Esophagus squamous epithelium (tissue), 5 donors: ENCODE measurements at regions not wholly inside any gene's neighbourhood (a gene's known extent, or its start where the extent isn't known, plus 50 kb on each side); places are given as distances from the start of the nearest gene placed in this dataset.
"Not testable (repeated sequence)": the region's sequence is repeated elsewhere in the genome, so short reads cannot be mapped to it uniquely, and the experiment has no call there.

Source experiments
- DNase-seq: peaks from one replicate; lab custom pipeline; 2025; lab: John Stamatoyannopoulos, UW
- H3K27ac ChIP-seq, 4 donors: fragments of 200-600 bp; sonication (generic); one replicate each; pipeline ENCODE4 v1.5.1; 2016 to 2019; ENCODE audit warnings: mild to moderate bottlenecking in 1 of 4
- H3K27me3 ChIP-seq, 4 donors: fragments of 200-600 bp; sonication (generic); 1 replicate in 3 of 4; 2 replicates in 1 of 4; pipeline versions ENCODE4 v1.5.1 to v1.6.0; 2017 to 2021; ENCODE audit warnings: antibody characterized with exemption in 1 of 4
- H3K36me3 ChIP-seq, 3 donors: fragments of 200-600 bp; sonication (generic); one replicate each; pipeline ENCODE4 v1.5.1; 2016 to 2019
- H3K4me1 ChIP-seq, 3 donors: fragments of 200-600 bp; sonication (generic); one replicate each; pipeline ENCODE4 v1.5.1; 2017 to 2019
- H3K4me3 ChIP-seq, 4 donors: fragments of 200-600 bp; sonication (generic); 1 replicate in 3 of 4; 2 replicates in 1 of 4; pipeline ENCODE4 v1.5.1; 2016 to 2019; ENCODE audit warnings: mild to moderate bottlenecking in 2 of 4, moderate library complexity in 1 of 4
- H3K9me3 ChIP-seq, 3 donors: fragments of 200-600 bp; sonication (generic); one replicate each; pipeline ENCODE4 v1.5.1; 2016 to 2019
- CTCF ChIP-seq, 6 experiments: fragments of 450-650 bp in 4 of 6; fragments of 200-600 bp in 2 of 6; sonication (generic) in 2 of 6; IDR thresholded peaks; one replicate each; pipeline ENCODE4 v1.5.1; 2016 to 2019; ENCODE audit warnings: antibody characterized with exemption in 6 of 6, mild to moderate bottlenecking in 4 of 6, moderate library complexity in 4 of 6
- POLR2A ChIP-seq, 4 donors: fragments of 450-650 bp; IDR thresholded peaks; one replicate each; pipeline ENCODE4 v1.6.1; 2017; ENCODE audit warnings: antibody characterized with exemption in 4 of 4, mild to moderate bottlenecking in 4 of 4, moderate library complexity in 3 of 4
- WGBS, 2 donors: methylation state at CpG; one replicate each; pipeline ENCODE4 v1.1.5; 2018; 5-methylcytosine and 5-hydroxymethylcytosine counted together
- intact Hi-C: fragments of 100-400 bp; cut with DNase I; formaldehyde crosslinking; loops from one replicate; pipeline ENCODE4 v1.15.0; 2022
- donor health status: DM: yes; HTN: yes; CAD: no.

DNA sequence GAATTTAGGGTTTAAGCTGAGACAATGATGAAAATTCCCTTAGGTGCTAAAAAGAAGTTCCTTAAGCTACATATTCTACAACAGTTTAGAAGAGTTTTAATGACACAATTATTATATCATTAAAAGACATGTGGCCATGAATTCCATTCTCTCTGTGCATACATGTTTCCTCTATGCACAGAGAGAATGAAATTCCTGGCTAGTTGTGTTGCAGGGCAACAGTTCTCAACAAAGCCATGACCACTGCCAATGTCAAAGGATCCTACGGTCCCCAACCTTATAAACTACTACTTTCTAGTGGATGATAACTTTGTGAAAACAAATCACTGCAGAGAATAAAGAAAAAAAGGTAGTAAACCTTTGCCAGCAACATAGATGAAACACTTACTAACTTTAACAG lies 122.7 kb downstream of the OTOL1 start:
- intact Hi-C loops: no loop called here
- Histone ChIP-seq H3K4me3 (no peak overlapping the region), H3K4me1 (no peaks in the 10 kb centered on the region), H3K27me3 (no peaks in the 10 kb centered on the region), H3K27ac (no peak overlapping the region), H3K36me3 (no peaks in the 10 kb centered on the region), H3K9me3 (no peaks in the 10 kb centered on the region)
- WGBS, 2 donors: 67 to 89% methylated on average over 1 of the region's 1 CpG
- TF ChIP-seq CTCF (IDR thresholded peaks at IDR 0.05) (no peak), POLR2A (IDR thresholded peaks at IDR 0.05) (no peak)
- no peak for DNase-seq

DNA sequence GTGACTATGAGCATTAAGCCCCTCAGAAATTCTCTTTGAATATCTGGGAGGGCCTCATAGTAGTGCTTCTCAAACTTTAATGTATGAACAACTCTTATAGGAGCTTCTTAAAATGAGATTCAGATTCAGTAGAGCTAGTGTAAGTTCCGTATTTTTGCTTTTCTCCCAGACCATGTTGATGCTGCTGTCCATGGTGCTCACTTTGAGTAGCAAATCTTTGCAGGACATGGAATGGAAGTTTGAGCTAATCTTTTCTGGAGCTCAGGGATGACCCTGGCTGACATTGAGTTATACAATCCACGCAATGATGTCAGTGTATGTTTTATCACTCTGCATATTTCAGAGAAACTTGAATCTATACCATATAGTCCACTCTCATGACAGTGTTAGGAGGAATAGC lies 134.2 kb downstream of the OTOL1 start:
- no peak overlapping the region for H3K4me3 ChIP-seq
- H3K27me3 ChIP-seq: no peaks in the 10 kb centered on the region
- 45 to 55% methylated on average over 2 of the region's 2 CpGs for WGBS, 2 donors
- H3K27ac ChIP-seq: no peak overlapping the region
- H3K4me1 ChIP-seq: no peaks in the 10 kb centered on the region
- DNase-seq: no peak
- TF ChIP-seq CTCF (IDR thresholded peaks at IDR 0.05): no peak
- no peak for TF ChIP-seq POLR2A (IDR thresholded peaks at IDR 0.05)
- H3K36me3 ChIP-seq: no peaks in the 10 kb centered on the region
- intact Hi-C loops: no loop called here
- no peaks in the 10 kb centered on the region for H3K9me3 ChIP-seq

- intact Hi-C loops: no loop called here
- Histone ChIP-seq H3K4me1 (no peaks in the 10 kb centered on the region), H3K27me3 (no peaks in the 10 kb centered on the region), H3K36me3 (no peaks in the 10 kb centered on the region), H3K9me3 (no peaks in the 10 kb centered on the region), H3K4me3 (no peak overlapping the region), H3K27ac (no peak overlapping the region)
- no peak for TF ChIP-seq CTCF (IDR thresholded peaks at IDR 0.05)
- TF ChIP-seq POLR2A (IDR thresholded peaks at IDR 0.05): no peak
- DNase-seq: no peak
Observed at GRCh38 chr3:161631536-161631935, 134.9 kb downstream of the OTOL1 start.

DNA sequence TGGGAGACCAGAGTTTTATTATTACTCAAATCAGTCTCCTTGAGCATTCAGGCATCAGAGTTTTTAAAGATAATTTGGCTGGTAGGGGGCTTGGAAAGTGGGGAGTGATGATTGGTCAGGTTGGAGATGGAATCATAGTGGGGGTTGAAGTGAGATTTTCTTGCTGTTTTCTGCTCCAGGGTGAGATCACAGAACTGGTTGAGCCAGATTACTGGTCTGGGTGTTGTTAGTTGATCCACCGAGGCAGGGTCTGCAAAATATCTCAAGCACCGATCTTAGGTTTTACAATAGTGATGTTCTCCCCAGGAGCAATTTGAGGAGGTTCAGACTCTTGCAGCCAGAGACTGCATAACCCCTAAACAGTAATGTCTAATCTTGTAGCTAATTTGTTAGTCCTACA lies 141.0 kb downstream of the OTOL1 start:
- intact Hi-C loops: no loop called here
- 38 to 44% methylated on average over 2 of the region's 2 CpGs for WGBS, 2 donors

GRCh38 chr3:161639095-161639494 lies 142.5 kb downstream of the OTOL1 start:
- intact Hi-C loops, H3K4me3 ChIP-seq, H3K27me3 ChIP-seq, DNase-seq, H3K27ac ChIP-seq, H3K9me3 ChIP-seq, H3K36me3 ChIP-seq, H3K4me1 ChIP-seq: not testable (repeated sequence)
- 60 to 62% methylated on average over 5 of the region's 5 CpGs for WGBS, 2 donors

More for the DNA sequence above, 141.0 kb downstream of the OTOL1 start:
- Histone ChIP-seq H3K9me3 (no peaks in the 10 kb centered on the region), H3K4me3 (no peak overlapping the region), H3K4me1 (no peaks in the 10 kb centered on the region), H3K27me3 (peaks cover 0 to 2% (median 0%) of the 10 kb centered on the region in 4 donors), H3K36me3 (no peaks in the 10 kb centered on the region), H3K27ac (no peak overlapping the region)
- TF ChIP-seq CTCF (IDR thresholded peaks at IDR 0.05) (no peak), POLR2A (IDR thresholded peaks at IDR 0.05) (no peak)
- DNase-seq: no peak

- peaks cover 0 to 2% (median 0%) of the 10 kb centered on the region in 4 donors for H3K27me3 ChIP-seq
- intact Hi-C loops: no loop called here
- TF ChIP-seq POLR2A (IDR thresholded peaks at IDR 0.05) (no peak), CTCF (IDR thresholded peaks at IDR 0.05) (no peak)
- no peaks in the 10 kb centered on the region for H3K36me3 ChIP-seq
- no peaks in the 10 kb centered on the region for H3K9me3 ChIP-seq
- no peak for DNase-seq
- WGBS, 2 donors: 15 to 24% methylated on average over 1 of the region's 1 CpG
- no peaks in the 10 kb centered on the region for H3K4me1 ChIP-seq
- no peak overlapping the region for H3K4me3 ChIP-seq
- H3K27ac ChIP-seq: no peak overlapping the region
Observed at GRCh38 chr3:161640181-161640580, 143.6 kb downstream of the OTOL1 start.
